Adrenal gland (tissue), 5 donors: ENCODE measurements at regions not wholly inside any gene's neighbourhood (a gene's known extent, or its start where the extent isn't known, plus 50 kb on each side); places are given as distances from the start of the nearest gene placed in this dataset.

Experiments
- CTCF ChIP-seq, 6 experiments: fragments of 450-650 bp in 4 of 6; fragments of 200-600 bp in 2 of 6; sonication (generic) in 1 of 6; IDR thresholded peaks; 1 replicate in 5 of 6; 2 replicates in 1 of 6; pipeline versions ENCODE4 v1.5.1 to v1.8.0; 2016 to 2021; ENCODE audit warnings: antibody characterized with exemption in 6 of 6, mild to moderate bottlenecking in 2 of 6, moderate library complexity in 1 of 6
- POLR2A ChIP-seq, 2 donors: fragments of 450-650 bp; IDR thresholded peaks; one replicate each; pipeline ENCODE4 v1.6.1; 2017; ENCODE audit warnings: antibody characterized with exemption in 2 of 2, mild to moderate bottlenecking in 2 of 2, moderate library complexity in 1 of 2
- donor health status: DM: no; HTN: no; CAD: no.

GRCh38 chr14:100426314-100426713 lies 103.2 kb downstream of the SLC25A47 start:
- TF ChIP-seq CTCF (IDR thresholded peaks at IDR 0.05) (no peak), POLR2A (IDR thresholded peaks at IDR 0.05) (no peak)
